Common myeloid progenitor, CD34-positive (primary cell): ENCODE measurements at regions not wholly inside any gene's neighbourhood (a gene's known extent, or its start where the extent isn't known, plus 50 kb on each side); places are given as distances from the start of the nearest gene placed in this dataset.
A peak's percentile ranks its signal among the peaks of the same experiment; 100 is the strongest.
"Not testable (repeated sequence)": the region's sequence is repeated elsewhere in the genome, so short reads cannot be mapped to it uniquely, and the experiment has no call there.

Experiments
- CTCF ChIA-PET: fragments of 350-600 bp; sonication (Branson Sonifier 250); formaldehyde crosslinking; loops from one replicate; lab custom pipeline; 2021; ENCODE audit warnings: antibody characterized with exemption; lab: Charles Lee
- POLR2A ChIA-PET: fragments of 350-600 bp; sonication (Branson Sonifier 250); formaldehyde crosslinking; loops from one replicate; lab custom pipeline; 2021; ENCODE audit warnings: antibody characterized with exemption; lab: Charles Lee
- DNase-seq, 3 donors: peaks; one replicate each; pipeline versions ENCODE4 v3.0.0 to v3.0.0-alpha.2; 2013
- H3K27ac ChIP-seq, 2 experiments: 1 replicate in 1 of 2; 2 replicates in 1 of 2; pipeline ENCODE4 v1.7.0; 2013; ENCODE audit warnings: inconsistent platforms in 2 of 2, low read length in 2 of 2, mild to moderate bottlenecking in 2 of 2, low read depth in 1 of 2, moderate library complexity in 1 of 2; ENCODE audit not compliant: severe bottlenecking in 2 of 2, insufficient read depth in 1 of 2, poor library complexity in 1 of 2
- H3K27me3 ChIP-seq, 5 experiments: replicated peaks in 2 of 5; 1 replicate in 3 of 5; 2 replicates in 2 of 5; pipeline versions ENCODE4 v1.6.1 to v1.7.0; 2013; ENCODE audit warnings: low read length in 4 of 5, mild to moderate bottlenecking in 2 of 5, moderate library complexity in 2 of 5, inconsistent platforms in 1 of 5; ENCODE audit not compliant: insufficient read depth in 5 of 5, control insufficient read depth in 4 of 5
- H3K36me3 ChIP-seq, 4 experiments: 1 replicate in 2 of 4; 2 replicates in 2 of 4; pipeline versions ENCODE4 v1.6.1 to v1.7.0; 2013; ENCODE audit warnings: low read length in 3 of 4, control low read depth in 1 of 4, mild to moderate bottlenecking in 1 of 4; ENCODE audit not compliant: control insufficient read depth in 4 of 4, insufficient read depth in 4 of 4
- H3K4me1 ChIP-seq, 4 experiments: 1 replicate in 3 of 4; 2 replicates in 1 of 4; pipeline versions ENCODE4 v1.6.1 to v1.7.1; 2013; ENCODE audit warnings: low read length in 3 of 4, mild to moderate bottlenecking in 3 of 4, control low read depth in 1 of 4, inconsistent platforms in 1 of 4, moderate library complexity in 1 of 4; ENCODE audit not compliant: control insufficient read depth in 4 of 4, insufficient read depth in 4 of 4; ENCODE audit errors: control extremely low read depth in 1 of 4
- H3K4me3 ChIP-seq, 7 experiments: 1 replicate in 4 of 7; 2 replicates in 3 of 7; pipeline versions ENCODE4 v1.5.1 to v1.7.0; 2013; ENCODE audit warnings: mild to moderate bottlenecking in 7 of 7, low read length in 6 of 7, moderate library complexity in 6 of 7, inconsistent platforms in 2 of 7, low read depth in 2 of 7, control low read depth in 1 of 7; ENCODE audit not compliant: insufficient read depth in 4 of 7, control insufficient read depth in 1 of 7; ENCODE audit errors: extremely low read depth in 1 of 7
- H3K9me3 ChIP-seq, 5 experiments: 1 replicate in 4 of 5; 2 replicates in 1 of 5; pipeline versions ENCODE4 v1.6.1 to v1.7.1; 2013; ENCODE audit warnings: low read length in 4 of 5, mild to moderate bottlenecking in 2 of 5, inconsistent platforms in 1 of 5, low read depth in 1 of 5, moderate library complexity in 1 of 5; ENCODE audit not compliant: control insufficient read depth in 4 of 5, insufficient read depth in 2 of 5; ENCODE audit errors: control extremely low read depth in 1 of 5
- WGBS: methylation state at CpG from one replicate; pipeline ENCODE4 v1.1.5; 2013; ENCODE audit not compliant: insufficient coverage; 5-methylcytosine and 5-hydroxymethylcytosine counted together

DNA sequence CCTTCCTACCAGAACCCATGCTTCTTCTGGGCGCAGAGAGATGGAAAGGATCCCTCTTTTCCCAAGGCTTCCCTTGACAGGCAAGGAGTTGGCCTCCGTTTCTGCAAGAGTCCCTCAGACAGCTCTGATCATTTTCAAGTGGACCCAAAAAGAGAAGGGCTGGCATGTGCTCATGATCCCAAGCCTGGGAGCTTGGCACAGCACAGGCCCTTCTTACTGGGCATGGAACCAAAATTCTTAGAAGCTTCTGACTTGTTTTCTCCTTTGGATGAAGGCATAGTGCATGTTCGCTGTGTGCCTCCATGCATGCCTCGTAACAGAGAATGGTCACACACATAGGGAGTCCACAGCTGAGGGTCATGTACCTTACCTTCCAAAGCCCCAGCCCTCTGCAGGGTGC, 449.6 kb downstream of the MIAT start:
- H3K4me1 ChIP-seq = no peaks in the 10 kb centered on the region
- POLR2A ChIA-PET = no interaction called here
- peaks cover 0 to 13% (median 3%) of the 10 kb centered on the region in 5 experiments for H3K27me3 ChIP-seq
- H3K9me3 ChIP-seq = no peaks in the 10 kb centered on the region
- no peaks in the 10 kb centered on the region for H3K36me3 ChIP-seq
- CTCF ChIA-PET = no interaction called here
- DNase-seq = no peak
- H3K4me3 ChIP-seq = no peak overlapping the region
- no peak overlapping the region for H3K27ac ChIP-seq
- 88% methylated on average over 4 of the region's 4 CpGs for WGBS

GRCh38 chr22:27107386-27107785, 450.0 kb downstream of the MIAT start:
- H3K4me1 ChIP-seq = no peaks in the 10 kb centered on the region
- WGBS = 67% methylated on average over 2 of the region's 2 CpGs
- no peaks in the 10 kb centered on the region for H3K9me3 ChIP-seq
- CTCF ChIA-PET = no interaction called here
- H3K27ac ChIP-seq = no peak overlapping the region
- no peaks in the 10 kb centered on the region for H3K36me3 ChIP-seq
- H3K4me3 ChIP-seq = no peak overlapping the region
- H3K27me3 ChIP-seq = peaks cover 0 to 11% (median under 1%) of the 10 kb centered on the region in 5 experiments
- peak in 1 of 3 donors; percentile 13 for DNase-seq
- POLR2A ChIA-PET = no interaction called here

DNA sequence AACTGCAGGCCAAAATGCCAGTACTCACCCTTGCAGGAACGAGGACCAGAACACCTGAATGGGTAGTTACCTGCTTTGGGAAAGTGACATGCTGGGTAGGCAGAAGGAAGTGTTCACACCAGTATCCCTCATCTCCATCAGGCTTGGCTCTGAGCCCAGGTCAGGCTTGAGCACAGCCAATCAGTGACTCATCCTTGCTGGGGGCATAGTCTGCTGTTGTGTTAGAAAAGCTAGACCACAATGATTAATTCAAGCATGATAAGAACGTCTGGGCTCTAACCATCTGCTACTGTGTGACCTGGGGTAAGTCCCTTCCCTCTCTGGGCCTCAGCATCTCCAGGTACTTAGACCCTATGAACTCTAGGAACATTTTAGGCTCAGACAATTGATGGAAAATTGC, 450.4 kb downstream of the MIAT start:
- H3K9me3 ChIP-seq = no peaks in the 10 kb centered on the region
- peak; percentile 46 to 83 (median 79) for DNase-seq
- H3K4me1 ChIP-seq = peaks cover 0 to 2% (median 2%) of the 10 kb centered on the region in 4 experiments
- no peak overlapping the region for H3K27ac ChIP-seq
- no peaks in the 10 kb centered on the region for H3K36me3 ChIP-seq
- 100% methylated on average over 1 of the region's 2 CpGs for WGBS
- POLR2A ChIA-PET = no interaction called here
- CTCF ChIA-PET = no interaction called here
- H3K4me3 ChIP-seq = no peak overlapping the region
- peaks cover 0 to 9% (median 0%) of the 10 kb centered on the region in 5 experiments for H3K27me3 ChIP-seq

DNA sequence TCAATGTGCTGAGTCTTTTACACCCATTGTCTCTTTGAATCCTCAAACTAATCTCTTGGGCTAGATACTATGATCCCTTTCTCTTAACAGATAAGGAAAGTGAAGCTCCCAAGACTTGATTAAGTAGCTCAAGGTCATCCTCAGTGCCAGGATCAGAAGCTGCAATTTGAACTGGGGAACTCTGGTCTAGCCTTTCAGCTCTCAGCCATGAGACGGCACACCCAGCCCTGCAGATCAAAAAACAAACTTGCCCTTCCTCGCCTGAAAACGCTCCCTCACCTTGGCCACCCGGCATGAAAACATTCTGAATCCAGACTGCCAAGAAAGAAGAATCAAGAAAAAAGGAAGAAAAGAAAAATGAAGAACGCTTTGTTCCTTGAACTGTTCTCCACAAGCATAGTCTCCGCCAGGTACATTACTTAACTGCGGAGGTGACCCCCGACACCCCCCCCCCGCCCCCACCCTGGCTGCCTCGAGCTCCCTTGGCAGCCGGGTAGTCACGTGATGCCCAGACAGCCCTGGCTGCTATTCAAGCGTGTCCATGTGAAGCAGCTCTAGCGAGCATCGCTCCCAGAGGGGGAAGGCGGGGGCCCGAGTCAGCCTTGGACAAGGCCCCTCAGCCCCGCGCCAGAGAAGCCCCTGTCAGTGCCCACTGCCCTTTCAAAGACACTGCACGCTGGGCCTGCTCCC, 451.2 kb downstream of the MIAT start:
- H3K9me3 ChIP-seq = no peaks in the 10 kb centered on the region
- peaks cover 0 to 10% (median 8%) of the 10 kb centered on the region in 4 experiments for H3K4me1 ChIP-seq
- ChIA-PET CTCF (no interaction called here), POLR2A (no interaction called here)
- H3K27me3 ChIP-seq = peaks cover 0 to 7% (median 0%) of the 10 kb centered on the region in 5 experiments
- 88% methylated on average over 17 of the region's 20 CpGs for WGBS
- H3K36me3 ChIP-seq = no peaks in the 10 kb centered on the region
- DNase-seq = no peak
- H3K27ac ChIP-seq = no peak overlapping the region
- H3K4me3 ChIP-seq = no peak overlapping the region

GRCh38 chr22:27109406-27109805, 452.0 kb downstream of the MIAT start:
- H3K4me3 ChIP-seq, H3K27ac ChIP-seq, H3K27me3 ChIP-seq, POLR2A ChIA-PET, H3K9me3 ChIP-seq, H3K36me3 ChIP-seq, DNase-seq, CTCF ChIA-PET: not testable (repeated sequence)
- H3K4me1 ChIP-seq = peaks cover 0 to 11% (median 9%) of the 10 kb centered on the region in 4 experiments
- no CpG with 5 or more reads among the region's 2 CpGs for WGBS

DNA sequence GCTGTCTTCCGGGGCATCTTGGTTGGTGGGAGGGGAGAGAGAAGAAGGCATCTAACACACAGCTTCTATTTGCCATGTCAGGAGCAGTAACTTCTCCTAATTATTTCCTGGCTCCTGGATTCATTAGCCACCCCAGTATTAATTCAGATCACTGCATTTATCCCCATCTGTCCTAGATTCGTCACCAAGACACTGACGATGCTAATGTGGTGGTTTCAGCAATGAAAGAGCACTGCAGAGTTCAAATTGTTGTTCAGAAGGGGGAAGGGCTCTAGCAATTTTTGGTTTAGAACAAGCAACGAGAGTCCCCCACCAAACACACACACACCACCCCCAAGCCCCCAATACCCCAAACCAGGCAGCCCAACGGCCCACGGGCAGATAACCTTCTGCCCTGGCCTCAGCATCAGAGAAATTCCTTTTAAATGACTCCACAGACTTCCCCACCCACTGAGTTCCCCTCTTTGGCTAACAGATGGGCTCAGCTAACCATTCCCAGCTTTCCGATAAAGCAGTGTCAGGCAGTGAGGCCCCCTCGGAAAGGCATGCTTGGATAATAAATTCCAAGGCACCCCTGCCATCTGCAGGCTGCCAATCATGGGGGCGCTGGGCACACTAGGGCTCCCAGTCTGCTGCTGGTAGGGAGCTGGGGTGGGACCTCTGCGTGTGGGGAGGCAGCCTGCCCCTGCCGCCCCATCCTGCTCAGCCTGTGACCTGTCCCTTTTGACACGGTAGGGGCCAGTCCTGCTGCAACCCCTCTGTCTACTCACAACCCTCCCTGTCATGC, 453.5 kb downstream of the MIAT start:
- Histone ChIP-seq H3K27ac (no peak overlapping the region), H3K9me3 (no peaks in the 10 kb centered on the region), H3K27me3 (peaks cover 0 to 6% (median 0%) of the 10 kb centered on the region in 5 experiments), H3K36me3 (no peaks in the 10 kb centered on the region), H3K4me3 (no peak overlapping the region), H3K4me1 (peaks cover 0 to 11% (median 9%) of the 10 kb centered on the region in 4 experiments)
- no peak for DNase-seq
- WGBS = 49% methylated on average over 8 of the region's 12 CpGs
- POLR2A ChIA-PET = no interaction called here
- CTCF ChIA-PET = no interaction called here
